Stimulated activated CD8-positive, alpha-beta memory T cell treated with anti-CD3 and anti-CD28 coated beads, Interleukin-7, amount 100 ng/mL, for 48 hours (primary cell): ENCODE measurements at regions not wholly inside any gene's neighbourhood (a gene's known extent, or its start where the extent isn't known, plus 50 kb on each side); places are given as distances from the start of the nearest gene placed in this dataset.
"Not testable (repeated sequence)": the region's sequence is repeated elsewhere in the genome, so short reads cannot be mapped to it uniquely, and the experiment has no call there.

Experiments
- DNase-seq, 2 donors: peaks; one replicate each; pipeline ENCODE4 v3.0.0-alpha.2; 2020; ENCODE audit warnings: low read depth in 1 of 2; ENCODE audit errors: extremely low read depth in 1 of 2

- DNase-seq, result no peak
Observed at GRCh38 chr2:4965556-4966320, 726.4 kb upstream of the SOX11 start.

- DNase-seq, result no peak
Observed at GRCh38 chr2:4967206-4967605, 725.0 kb upstream of the SOX11 start.

- no peak for DNase-seq
Observed at GRCh38 chr2:4972472-4972871, 719.7 kb upstream of the SOX11 start.

- no peak for DNase-seq
Observed at GRCh38 chr2:4973354-4973753, 718.8 kb upstream of the SOX11 start.

- no peak for DNase-seq
Observed at GRCh38 chr2:4973973-4974372, 718.2 kb upstream of the SOX11 start.

- DNase-seq, result no peak
Observed at GRCh38 chr2:4976407-4976806, 715.8 kb upstream of the SOX11 start.

GRCh38 chr2:4979111-4979510, 713.1 kb upstream of the SOX11 start:
- DNase-seq, result no peak

- DNase-seq, result no peak
Observed at GRCh38 chr2:4980995-4981394, 711.2 kb upstream of the SOX11 start.

- no peak for DNase-seq
Observed at GRCh38 chr2:4981802-4982409, 710.3 kb upstream of the SOX11 start.

- not testable (repeated sequence) for DNase-seq
Observed at GRCh38 chr2:4988444-4988843, 703.7 kb upstream of the SOX11 start.

GRCh38 chr2:4992226-4992625, 700.0 kb upstream of the SOX11 start:
- no peak for DNase-seq

GRCh38 chr2:4995466-4995865, 696.7 kb upstream of the SOX11 start:
- DNase-seq, result no peak

- DNase-seq, result no peak
Observed at GRCh38 chr2:5007596-5007995, 684.6 kb upstream of the SOX11 start.

- DNase-seq, result no peak
Observed at GRCh38 chr2:5019324-5019723, 672.9 kb upstream of the SOX11 start.

- DNase-seq, result no peak
Observed at GRCh38 chr2:5020116-5020875, 671.9 kb upstream of the SOX11 start.

- DNase-seq, result no peak
Observed at GRCh38 chr2:5021136-5021535, 671.0 kb upstream of the SOX11 start.

- DNase-seq, result no peak
Observed at GRCh38 chr2:5022061-5022460, 670.1 kb upstream of the SOX11 start.

- not testable (repeated sequence) for DNase-seq
Observed at GRCh38 chr2:5022708-5023635, 669.2 kb upstream of the SOX11 start.

- DNase-seq, result no peak
Observed at GRCh38 chr2:5026571-5027234, 665.5 kb upstream of the SOX11 start.

GRCh38 chr2:5035057-5035488, 657.1 kb upstream of the SOX11 start:
- DNase-seq, result no peak
